UCSD-AML1 (cell line): ENCODE measurements at regions not wholly inside any gene's neighbourhood (a gene's known extent, or its start where the extent isn't known, plus 50 kb on each side); places are given as distances from the start of the nearest gene placed in this dataset.

Experiments used
- DNase-seq: peaks from one replicate; lab custom pipeline; 2025; ENCODE audit not compliant: unreplicated experiment; lab: John Stamatoyannopoulos, UW

GRCh38 chr3:102141096-102141927 is 292.0 kb downstream of the NFKBIZ start:
- no peak for DNase-seq

- DNase-seq = no peak
Observed at GRCh38 chr3:102141928-102142239, 292.6 kb downstream of the NFKBIZ start.

- DNase-seq = no peak
Observed at GRCh38 chr3:102142379-102143060, 292.3 kb upstream of the ZPLD1 start.

GRCh38 chr3:102143536-102143935 is 291.3 kb upstream of the ZPLD1 start:
- DNase-seq = no peak

GRCh38 chr3:102144063-102144462 is 290.8 kb upstream of the ZPLD1 start:
- no peak for DNase-seq

- DNase-seq = peak; percentile 32
Observed at GRCh38 chr3:102148598-102149337, 286.0 kb upstream of the ZPLD1 start.

- no peak for DNase-seq
Observed at GRCh38 chr3:102151935-102152334, 282.9 kb upstream of the ZPLD1 start.

- DNase-seq = no peak
Observed at GRCh38 chr3:102156426-102156825, 278.4 kb upstream of the ZPLD1 start.

- DNase-seq = no peak
Observed at GRCh38 chr3:102158080-102158740, 276.6 kb upstream of the ZPLD1 start.

- DNase-seq = no peak
Observed at GRCh38 chr3:102159810-102160451, 274.9 kb upstream of the ZPLD1 start.

GRCh38 chr3:102161384-102162006 is 273.3 kb upstream of the ZPLD1 start:
- no peak for DNase-seq

- no peak for DNase-seq
Observed at GRCh38 chr3:102162251-102162650, 272.6 kb upstream of the ZPLD1 start.

- no peak for DNase-seq
Observed at GRCh38 chr3:102163039-102163817, 271.6 kb upstream of the ZPLD1 start.

GRCh38 chr3:102163818-102164154 is 271.0 kb upstream of the ZPLD1 start:
- DNase-seq = no peak

GRCh38 chr3:102165367-102165766 is 269.4 kb upstream of the ZPLD1 start:
- DNase-seq = no peak

- DNase-seq = no peak
Observed at GRCh38 chr3:102169915-102170479, 264.8 kb upstream of the ZPLD1 start.

GRCh38 chr3:102170545-102170944 is 264.3 kb upstream of the ZPLD1 start:
- no peak for DNase-seq

GRCh38 chr3:102174312-102174712 is 260.5 kb upstream of the ZPLD1 start:
- DNase-seq = no peak

- DNase-seq = no peak
Observed at GRCh38 chr3:102174832-102175374, 259.9 kb upstream of the ZPLD1 start.
